K562 (cell line): ENCODE measurements at regions not wholly inside any gene's neighbourhood (a gene's known extent, or its start where the extent isn't known, plus 50 kb on each side); places are given as distances from the start of the nearest gene placed in this dataset.

Experiments used
- CREB1 ChIP-seq, 2 experiments: sonication (generic) in 1 of 2; formaldehyde crosslinking in 1 of 2; IDR thresholded peaks; 2 replicates each; pipeline versions ENCODE4 v1.6.1 to v1.8.0; 2012 to 2022; ENCODE audit warnings: inconsistent platforms in 1 of 2, mild to moderate bottlenecking in 1 of 2, missing genetic modification reagents in 1 of 2, moderate library complexity in 1 of 2
- EGR1 ChIP-seq: fragments of 450-650 bp; conservative IDR thresholded peaks from 2 replicates; pipeline ENCODE4 v1.6.1; 2017; ENCODE audit warnings: mild to moderate bottlenecking
- NR3C1 ChIP-seq: sonication (generic); formaldehyde crosslinking; IDR thresholded peaks from 2 replicates; pipeline ENCODE4 v1.8.1; 2022; ENCODE audit warnings: missing genetic modification reagents
- POLR2G ChIP-seq: fragments of 200-400 bp; formaldehyde crosslinking; IDR thresholded peaks from 2 replicates; pipeline ENCODE4 v1.6.1; 2017; ENCODE audit warnings: low read depth, mild to moderate bottlenecking, antibody characterized with exemption, low read length, moderate library complexity
- REST ChIP-seq, 2 experiments: fragments of 450-650 bp; formaldehyde crosslinking in 1 of 2; IDR thresholded peaks; 2 replicates each; pipeline versions ENCODE4 v1.4.0 to v1.6.1; 2014 to 2020; ENCODE audit warnings: mild to moderate bottlenecking in 2 of 2, borderline replicate concordance in 1 of 2, low read depth in 1 of 2
- TF ChIP-seq, protein P1 (sequence below): fragments of 450-650 bp; IDR thresholded peaks from 2 replicates; pipeline ENCODE4 v1.6.1; 2016; ENCODE audit warnings: mild to moderate bottlenecking, moderate library complexity

DNA sequence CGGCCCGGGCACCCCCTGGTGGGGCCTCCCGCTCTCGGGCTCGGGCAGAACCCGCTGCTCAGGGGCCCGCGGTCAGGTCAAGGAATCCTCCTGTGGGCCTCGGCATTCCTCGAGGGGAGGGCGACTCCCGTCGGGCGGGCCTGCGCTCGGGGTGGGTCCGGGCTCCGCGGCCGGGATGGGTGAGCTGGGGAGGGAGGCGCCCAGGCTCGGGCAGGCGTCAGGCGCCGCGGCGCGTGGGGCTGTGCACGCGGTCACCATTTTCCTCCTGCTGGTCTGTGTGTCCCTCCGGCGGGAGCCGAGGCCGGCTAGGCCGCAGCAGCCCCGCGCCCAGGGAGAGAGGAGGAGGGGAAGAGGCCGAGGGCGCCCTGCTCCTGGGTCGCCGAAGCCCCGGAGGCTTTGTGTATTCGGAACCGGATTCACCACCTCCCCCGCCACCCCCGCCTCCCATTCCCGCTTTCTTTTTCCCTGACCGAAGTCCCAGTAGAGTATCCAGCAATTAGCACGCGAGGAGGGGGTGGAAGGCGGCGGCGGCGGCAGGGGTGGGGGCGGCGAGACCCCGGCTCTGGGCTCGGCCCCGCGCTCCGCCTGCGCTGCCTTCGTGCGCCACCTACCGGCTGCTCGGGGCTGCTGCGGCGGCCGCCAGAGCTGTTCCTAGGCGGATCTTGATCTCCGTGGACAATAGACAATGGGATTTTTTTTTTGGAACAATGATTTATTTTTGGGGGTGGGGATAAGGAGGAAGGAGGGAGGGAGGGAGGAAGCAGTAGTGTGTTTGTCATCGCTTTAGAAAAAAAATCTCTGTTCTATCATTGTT lies 99.0 kb upstream of the MAML3 start (continued):
- peak; percentile 32; the same call in 1 of the 2 replicates for TF ChIP-seq REST (IDR thresholded peaks at IDR 0.05; ENCODE audit: borderline replicate concordance)
- TF ChIP-seq REST (CRISPR knock-in tag; IDR thresholded peaks at IDR 0.05; ENCODE audit: low read depth): no peak
- TF ChIP-seq CREB1 (IDR thresholded peaks at IDR 0.05): no peak
- 0 out of 2 replicates have a peak, but pooled peaks have one; percentile 34 for TF ChIP-seq CREB1 (CRISPR knock-in tag; IDR thresholded peaks at IDR 0.05)
- TF ChIP-seq, protein P1, sequence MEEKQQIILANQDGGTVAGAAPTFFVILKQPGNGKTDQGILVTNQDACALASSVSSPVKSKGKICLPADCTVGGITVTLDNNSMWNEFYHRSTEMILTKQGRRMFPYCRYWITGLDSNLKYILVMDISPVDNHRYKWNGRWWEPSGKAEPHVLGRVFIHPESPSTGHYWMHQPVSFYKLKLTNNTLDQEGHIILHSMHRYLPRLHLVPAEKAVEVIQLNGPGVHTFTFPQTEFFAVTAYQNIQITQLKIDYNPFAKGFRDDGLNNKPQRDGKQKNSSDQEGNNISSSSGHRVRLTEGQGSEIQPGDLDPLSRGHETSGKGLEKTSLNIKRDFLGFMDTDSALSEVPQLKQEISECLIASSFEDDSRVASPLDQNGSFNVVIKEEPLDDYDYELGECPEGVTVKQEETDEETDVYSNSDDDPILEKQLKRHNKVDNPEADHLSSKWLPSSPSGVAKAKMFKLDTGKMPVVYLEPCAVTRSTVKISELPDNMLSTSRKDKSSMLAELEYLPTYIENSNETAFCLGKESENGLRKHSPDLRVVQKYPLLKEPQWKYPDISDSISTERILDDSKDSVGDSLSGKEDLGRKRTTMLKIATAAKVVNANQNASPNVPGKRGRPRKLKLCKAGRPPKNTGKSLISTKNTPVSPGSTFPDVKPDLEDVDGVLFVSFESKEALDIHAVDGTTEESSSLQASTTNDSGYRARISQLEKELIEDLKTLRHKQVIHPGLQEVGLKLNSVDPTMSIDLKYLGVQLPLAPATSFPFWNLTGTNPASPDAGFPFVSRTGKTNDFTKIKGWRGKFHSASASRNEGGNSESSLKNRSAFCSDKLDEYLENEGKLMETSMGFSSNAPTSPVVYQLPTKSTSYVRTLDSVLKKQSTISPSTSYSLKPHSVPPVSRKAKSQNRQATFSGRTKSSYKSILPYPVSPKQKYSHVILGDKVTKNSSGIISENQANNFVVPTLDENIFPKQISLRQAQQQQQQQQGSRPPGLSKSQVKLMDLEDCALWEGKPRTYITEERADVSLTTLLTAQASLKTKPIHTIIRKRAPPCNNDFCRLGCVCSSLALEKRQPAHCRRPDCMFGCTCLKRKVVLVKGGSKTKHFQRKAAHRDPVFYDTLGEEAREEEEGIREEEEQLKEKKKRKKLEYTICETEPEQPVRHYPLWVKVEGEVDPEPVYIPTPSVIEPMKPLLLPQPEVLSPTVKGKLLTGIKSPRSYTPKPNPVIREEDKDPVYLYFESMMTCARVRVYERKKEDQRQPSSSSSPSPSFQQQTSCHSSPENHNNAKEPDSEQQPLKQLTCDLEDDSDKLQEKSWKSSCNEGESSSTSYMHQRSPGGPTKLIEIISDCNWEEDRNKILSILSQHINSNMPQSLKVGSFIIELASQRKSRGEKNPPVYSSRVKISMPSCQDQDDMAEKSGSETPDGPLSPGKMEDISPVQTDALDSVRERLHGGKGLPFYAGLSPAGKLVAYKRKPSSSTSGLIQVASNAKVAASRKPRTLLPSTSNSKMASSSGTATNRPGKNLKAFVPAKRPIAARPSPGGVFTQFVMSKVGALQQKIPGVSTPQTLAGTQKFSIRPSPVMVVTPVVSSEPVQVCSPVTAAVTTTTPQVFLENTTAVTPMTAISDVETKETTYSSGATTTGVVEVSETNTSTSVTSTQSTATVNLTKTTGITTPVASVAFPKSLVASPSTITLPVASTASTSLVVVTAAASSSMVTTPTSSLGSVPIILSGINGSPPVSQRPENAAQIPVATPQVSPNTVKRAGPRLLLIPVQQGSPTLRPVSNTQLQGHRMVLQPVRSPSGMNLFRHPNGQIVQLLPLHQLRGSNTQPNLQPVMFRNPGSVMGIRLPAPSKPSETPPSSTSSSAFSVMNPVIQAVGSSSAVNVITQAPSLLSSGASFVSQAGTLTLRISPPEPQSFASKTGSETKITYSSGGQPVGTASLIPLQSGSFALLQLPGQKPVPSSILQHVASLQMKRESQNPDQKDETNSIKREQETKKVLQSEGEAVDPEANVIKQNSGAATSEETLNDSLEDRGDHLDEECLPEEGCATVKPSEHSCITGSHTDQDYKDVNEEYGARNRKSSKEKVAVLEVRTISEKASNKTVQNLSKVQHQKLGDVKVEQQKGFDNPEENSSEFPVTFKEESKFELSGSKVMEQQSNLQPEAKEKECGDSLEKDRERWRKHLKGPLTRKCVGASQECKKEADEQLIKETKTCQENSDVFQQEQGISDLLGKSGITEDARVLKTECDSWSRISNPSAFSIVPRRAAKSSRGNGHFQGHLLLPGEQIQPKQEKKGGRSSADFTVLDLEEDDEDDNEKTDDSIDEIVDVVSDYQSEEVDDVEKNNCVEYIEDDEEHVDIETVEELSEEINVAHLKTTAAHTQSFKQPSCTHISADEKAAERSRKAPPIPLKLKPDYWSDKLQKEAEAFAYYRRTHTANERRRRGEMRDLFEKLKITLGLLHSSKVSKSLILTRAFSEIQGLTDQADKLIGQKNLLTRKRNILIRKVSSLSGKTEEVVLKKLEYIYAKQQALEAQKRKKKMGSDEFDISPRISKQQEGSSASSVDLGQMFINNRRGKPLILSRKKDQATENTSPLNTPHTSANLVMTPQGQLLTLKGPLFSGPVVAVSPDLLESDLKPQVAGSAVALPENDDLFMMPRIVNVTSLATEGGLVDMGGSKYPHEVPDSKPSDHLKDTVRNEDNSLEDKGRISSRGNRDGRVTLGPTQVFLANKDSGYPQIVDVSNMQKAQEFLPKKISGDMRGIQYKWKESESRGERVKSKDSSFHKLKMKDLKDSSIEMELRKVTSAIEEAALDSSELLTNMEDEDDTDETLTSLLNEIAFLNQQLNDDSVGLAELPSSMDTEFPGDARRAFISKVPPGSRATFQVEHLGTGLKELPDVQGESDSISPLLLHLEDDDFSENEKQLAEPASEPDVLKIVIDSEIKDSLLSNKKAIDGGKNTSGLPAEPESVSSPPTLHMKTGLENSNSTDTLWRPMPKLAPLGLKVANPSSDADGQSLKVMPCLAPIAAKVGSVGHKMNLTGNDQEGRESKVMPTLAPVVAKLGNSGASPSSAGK: peak; percentile 85
- TF ChIP-seq NR3C1 (CRISPR knock-in tag): 0 out of 2 replicates have a peak, but pooled peaks have one; percentile 39
- peak; percentile 58 for TF ChIP-seq EGR1
- TF ChIP-seq POLR2G: peak; percentile 48; the same call in 1 of the 2 replicates
